Naive thymus-derived CD8-positive, alpha-beta T cell (primary cell): ENCODE measurements at regions not wholly inside any gene's neighbourhood (a gene's known extent, or its start where the extent isn't known, plus 50 kb on each side); places are given as distances from the start of the nearest gene placed in this dataset.
"Not testable (repeated sequence)": the region's sequence is repeated elsewhere in the genome, so short reads cannot be mapped to it uniquely, and the experiment has no call there.

Experiments used
- ATAC-seq, 2 donors: fragments of 150-1000 bp; cut with Tn5 transposase in 1 of 2; sonication (Bioruptor Pico), chemical (Tn5 transposase) in 1 of 2; 1 replicate in 1 of 2; 2 replicates in 1 of 2; pipeline ENCODE4 v1.10.0; 2021; ENCODE audit warnings: mild to moderate bottlenecking in 2 of 2, moderate library complexity in 2 of 2
- POLR2A ChIA-PET: fragments of 350-600 bp; sonication (Branson Sonifier 250); formaldehyde crosslinking; loops from one replicate; lab custom pipeline; 2021; ENCODE audit warnings: antibody characterized with exemption; lab: Charles Lee
- DNase-seq, 10 donors: peaks; one replicate each; pipeline versions ENCODE4 v3.0.0 to v3.0.0-alpha.2; 2020 to 2022
- H3K27ac Mint-ChIP-seq, 10 donors: one replicate each; pipeline ENCODE4 v1.8.0; 2020 to 2022; ENCODE audit warnings: mild to moderate bottlenecking in 10 of 10, mixed read lengths in 10 of 10, moderate library complexity in 4 of 10, inconsistent platforms in 1 of 10
- H3K27me3 Mint-ChIP-seq, 5 donors: one replicate each; pipeline ENCODE4 v1.8.0; 2021 to 2022; ENCODE audit warnings: mixed read lengths in 5 of 5
- H3K36me3 Mint-ChIP-seq, 3 donors: one replicate each; pipeline ENCODE4 v1.8.0; 2020 to 2022; ENCODE audit warnings: mixed read lengths in 3 of 3, mild to moderate bottlenecking in 2 of 3, inconsistent platforms in 1 of 3
- H3K4me1 Mint-ChIP-seq, 4 donors: one replicate each; pipeline ENCODE4 v1.8.0; 2021 to 2022; ENCODE audit warnings: mixed read lengths in 4 of 4
- H3K4me3 Mint-ChIP-seq, 10 donors: one replicate each; pipeline ENCODE4 v1.8.0; 2020 to 2022; ENCODE audit warnings: mild to moderate bottlenecking in 10 of 10, mixed read lengths in 10 of 10, moderate library complexity in 6 of 10, inconsistent platforms in 1 of 10
- H3K9me3 Mint-ChIP-seq, 9 donors: one replicate each; pipeline ENCODE4 v1.8.0; 2020 to 2022; ENCODE audit warnings: mixed read lengths in 9 of 9, mild to moderate bottlenecking in 3 of 9, inconsistent platforms in 1 of 9, moderate library complexity in 1 of 9

DNA sequence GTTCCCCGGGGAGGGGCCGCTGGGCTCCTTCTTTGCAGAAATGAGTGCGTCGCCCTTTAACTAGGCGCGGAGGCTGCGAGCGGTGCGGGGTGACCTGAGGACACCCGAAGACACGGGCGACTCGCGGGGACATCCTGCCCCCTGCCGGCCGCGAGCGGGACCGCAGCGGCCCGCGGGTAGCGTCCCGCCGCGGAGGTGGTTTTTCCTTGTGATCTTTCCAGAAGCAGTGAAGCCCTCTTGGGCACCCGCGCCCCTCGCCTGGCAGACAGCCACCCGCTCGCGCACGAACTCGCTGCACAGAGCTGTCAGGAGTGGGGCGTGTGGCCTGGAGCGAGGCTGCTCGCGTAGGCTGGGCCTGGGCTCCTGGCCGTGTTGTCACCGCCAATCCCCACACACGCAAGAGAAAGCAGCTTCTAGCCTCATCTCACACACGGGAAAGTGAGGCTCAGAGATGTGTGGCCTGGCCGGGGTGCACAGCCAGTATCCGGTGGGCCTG lies 67.2 kb downstream of the DIO3 start:
- peak overlapping the region in 6 of 10 donors; percentile 15 to 63 (median 28) for H3K4me3 Mint-ChIP-seq
- peaks cover 6 to 12% (median 6%) of the 10 kb centered on the region in 4 donors for H3K4me1 Mint-ChIP-seq
- DNase-seq (peak; percentile 64 to 82 (median 76)), ATAC-seq (peak; percentile 97)
- POLR2A ChIA-PET, result no interaction called here
- H3K36me3 Mint-ChIP-seq, result no peaks in the 10 kb centered on the region
- H3K9me3 Mint-ChIP-seq, result no peaks in the 10 kb centered on the region
- peaks cover 0 to 26% (median 4%) of the 10 kb centered on the region in 5 donors for H3K27me3 Mint-ChIP-seq
- no peak overlapping the region for H3K27ac Mint-ChIP-seq

DNA sequence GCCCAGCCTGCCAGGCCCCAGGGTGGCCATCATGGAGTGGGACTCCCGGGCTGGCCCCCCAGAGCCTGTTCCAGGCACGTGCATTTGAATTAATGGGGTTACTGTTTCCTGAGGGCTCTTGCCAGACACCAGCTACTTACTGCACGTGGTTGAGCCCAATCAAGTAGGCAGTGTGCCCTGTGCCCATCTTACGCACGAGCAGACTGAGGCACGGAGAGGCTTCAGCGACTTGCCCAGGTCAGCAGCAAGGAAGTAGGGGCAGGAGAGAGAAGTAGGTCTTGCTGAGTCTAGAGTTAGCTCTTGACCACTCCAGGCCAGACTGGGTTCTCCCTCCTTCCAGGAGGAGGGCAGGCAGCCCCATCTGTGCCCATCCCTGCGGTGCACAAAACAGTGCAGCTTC lies 67.7 kb downstream of the DIO3 start:
- peak in 1 of 2 donors; percentile 15 for ATAC-seq
- no peak overlapping the region for H3K27ac Mint-ChIP-seq
- H3K4me1 Mint-ChIP-seq, result peaks cover 5 to 15% (median 6%) of the 10 kb centered on the region in 4 donors
- no peak overlapping the region for H3K4me3 Mint-ChIP-seq
- DNase-seq, result no peak
- H3K9me3 Mint-ChIP-seq, result no peaks in the 10 kb centered on the region
- H3K36me3 Mint-ChIP-seq, result no peaks in the 10 kb centered on the region
- POLR2A ChIA-PET, result no interaction called here
- peaks cover 0 to 29% (median 4%) of the 10 kb centered on the region in 5 donors for H3K27me3 Mint-ChIP-seq

DNA sequence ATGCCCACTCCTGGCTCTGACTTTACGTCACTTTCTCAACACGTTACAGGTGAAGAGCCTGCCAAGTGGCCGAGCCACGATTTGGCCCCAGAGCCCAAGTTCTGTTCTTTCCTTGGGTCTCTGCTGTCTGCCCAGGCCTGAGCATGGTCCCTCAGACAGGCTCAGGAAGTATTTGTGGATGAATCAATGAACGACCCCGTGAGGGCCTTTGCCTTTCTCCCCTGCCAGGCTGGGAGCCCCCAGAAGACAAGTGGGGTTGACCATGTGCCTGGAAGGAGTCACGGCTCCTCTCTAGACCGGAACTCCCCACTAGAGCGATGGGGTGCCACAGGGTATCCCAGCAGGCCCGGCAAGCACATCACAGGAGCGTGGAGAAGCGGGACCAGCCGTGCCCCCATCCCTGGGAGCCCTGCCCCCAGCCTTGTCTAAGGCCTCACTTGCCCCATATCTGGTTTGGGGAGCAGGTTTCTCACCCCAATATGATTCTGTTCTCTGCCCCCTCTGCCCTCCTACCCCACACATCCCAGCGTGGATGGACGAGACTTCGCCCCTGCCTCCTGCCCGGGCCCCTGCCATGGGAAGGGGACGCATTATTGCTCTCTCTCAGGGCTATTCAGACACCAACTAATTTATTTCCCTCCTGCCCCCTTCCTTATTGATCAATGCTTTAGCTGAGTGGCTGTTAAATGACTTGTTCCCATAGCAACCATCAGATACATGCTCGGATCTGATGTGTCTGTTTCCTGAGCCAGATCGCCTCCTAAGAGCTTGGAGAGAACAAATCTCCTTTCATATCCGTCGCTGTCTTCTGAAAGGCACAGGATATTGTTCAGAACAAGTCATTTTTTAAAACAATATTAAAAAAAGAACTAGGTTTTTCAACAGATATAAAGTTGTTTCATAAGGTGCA lies 69.0 kb downstream of the DIO3 start:
- no peak overlapping the region for H3K4me3 Mint-ChIP-seq
- DNase-seq (no peak), ATAC-seq (no peak)
- no peaks in the 10 kb centered on the region for H3K36me3 Mint-ChIP-seq
- peaks cover 6 to 21% (median 8%) of the 10 kb centered on the region in 4 donors for H3K4me1 Mint-ChIP-seq
- POLR2A ChIA-PET, result interaction anchor here (0.6 kb wide), 1 partner anchor 968 kb away, joined by 3 read pairs; no protein-coding TSS in a partner anchor
- H3K9me3 Mint-ChIP-seq, result no peaks in the 10 kb centered on the region
- H3K27ac Mint-ChIP-seq, result no peak overlapping the region
- peaks cover 0 to 37% (median 8%) of the 10 kb centered on the region in 5 donors for H3K27me3 Mint-ChIP-seq

DNA sequence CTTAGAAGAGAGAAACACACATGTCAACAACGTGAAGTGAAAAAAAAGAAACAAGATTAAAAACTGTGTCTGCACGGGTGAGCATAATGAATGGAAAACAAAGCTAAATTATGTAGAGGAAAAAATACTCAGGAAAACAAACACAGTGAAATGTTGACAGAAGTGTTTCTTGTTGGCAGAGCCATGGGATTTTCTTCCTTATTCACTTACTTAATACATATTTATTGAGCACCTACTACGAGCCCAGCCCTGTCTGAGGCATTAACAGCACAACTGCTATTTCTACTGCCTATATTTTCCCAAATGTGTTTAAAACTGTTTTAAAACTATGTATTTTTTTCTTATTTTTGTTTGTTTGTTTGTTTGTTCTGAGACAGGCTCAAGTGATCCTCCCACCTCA lies 69.9 kb downstream of the DIO3 start:
- POLR2A ChIA-PET, result no interaction called here
- Mint-ChIP-seq H3K4me1 (peaks cover 6 to 21% (median 8%) of the 10 kb centered on the region in 4 donors), H3K4me3 (no peak overlapping the region), H3K27me3 (peaks cover 0 to 41% (median 13%) of the 10 kb centered on the region in 5 donors), H3K9me3 (no peaks in the 10 kb centered on the region), H3K27ac (no peak overlapping the region), H3K36me3 (no peaks in the 10 kb centered on the region)
- ATAC-seq (no peak), DNase-seq (no peak)

DNA sequence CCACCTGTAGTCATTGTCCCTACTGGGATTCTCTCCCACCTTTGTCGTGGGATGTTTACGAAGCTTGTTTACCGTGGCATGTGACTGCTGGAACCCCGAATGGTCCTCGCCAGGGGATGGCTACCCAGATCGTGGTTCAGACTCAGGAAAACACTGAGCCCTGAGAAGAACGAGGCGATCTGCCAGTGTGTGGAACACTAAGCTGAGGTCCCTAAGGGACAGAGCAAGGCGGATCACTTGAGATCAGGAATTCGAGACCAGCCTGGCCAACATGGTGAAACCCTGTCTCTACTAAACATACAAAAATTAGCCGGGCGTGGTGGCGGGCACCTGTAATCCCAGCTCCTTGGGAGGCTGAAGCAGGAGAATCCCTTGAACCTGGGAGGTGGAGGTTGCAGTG lies 70.7 kb downstream of the DIO3 start:
- POLR2A ChIA-PET, DNase-seq, H3K9me3 Mint-ChIP-seq, ATAC-seq, H3K36me3 Mint-ChIP-seq, H3K27ac Mint-ChIP-seq, H3K4me3 Mint-ChIP-seq: not testable (repeated sequence)
- Mint-ChIP-seq H3K27me3 (peaks cover 5 to 49% (median 18%) of the 10 kb centered on the region in 5 donors), H3K4me1 (peaks cover 6 to 21% (median 8%) of the 10 kb centered on the region in 4 donors)

DNA sequence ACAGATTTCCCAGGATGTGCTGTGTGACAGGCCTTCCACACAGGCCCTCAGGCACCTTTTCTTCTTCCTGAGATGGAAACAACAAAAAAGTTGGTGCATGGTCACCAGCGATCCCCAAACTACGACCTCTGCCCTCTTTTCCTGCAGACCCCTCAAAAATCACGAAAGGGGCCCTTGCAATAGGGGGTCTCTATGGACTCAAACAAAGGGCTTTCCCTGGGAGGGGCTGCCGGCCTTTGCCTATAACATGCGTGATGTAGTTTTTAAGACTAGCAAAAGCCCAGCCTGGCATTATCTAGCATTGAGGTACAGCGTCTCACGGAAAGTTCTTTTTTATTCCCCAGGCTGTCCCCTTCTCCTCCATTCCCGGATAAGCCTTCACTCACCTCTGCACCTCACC lies 71.2 kb downstream of the DIO3 start:
- Mint-ChIP-seq H3K9me3 (no peaks in the 10 kb centered on the region), H3K27ac (no peak overlapping the region), H3K27me3 (peaks cover 7 to 53% (median 21%) of the 10 kb centered on the region in 5 donors), H3K4me1 (peaks cover 6 to 21% (median 8%) of the 10 kb centered on the region in 4 donors), H3K36me3 (no peaks in the 10 kb centered on the region), H3K4me3 (no peak overlapping the region)
- ATAC-seq, result no peak
- POLR2A ChIA-PET, result no interaction called here
- DNase-seq, result no peak

DNA sequence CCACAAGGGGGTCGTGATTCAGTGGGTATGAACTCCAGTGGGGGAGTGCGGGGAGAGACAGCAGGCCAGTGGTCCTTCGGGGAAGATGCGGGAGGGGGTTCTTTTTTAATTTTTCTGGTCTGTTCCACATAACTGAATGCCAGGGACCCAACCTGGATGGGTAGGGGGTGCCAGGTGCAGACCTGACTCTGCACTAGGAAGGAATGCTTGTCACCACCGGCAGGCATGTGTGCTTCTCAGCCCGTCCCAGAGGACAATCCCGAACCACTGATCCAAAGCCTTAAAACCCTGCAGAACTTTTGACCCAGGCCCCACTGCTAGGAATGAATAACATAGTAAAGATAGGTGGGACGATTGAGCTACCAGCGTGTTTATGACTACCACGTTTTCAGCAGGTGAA lies 72.0 kb downstream of the DIO3 start:
- Mint-ChIP-seq H3K27ac (no peak overlapping the region), H3K4me3 (no peak overlapping the region), H3K36me3 (no peaks in the 10 kb centered on the region), H3K9me3 (no peaks in the 10 kb centered on the region), H3K4me1 (peaks cover 1 to 14% (median 5%) of the 10 kb centered on the region in 4 donors), H3K27me3 (peaks cover 7 to 46% (median 19%) of the 10 kb centered on the region in 5 donors)
- POLR2A ChIA-PET, result no interaction called here
- ATAC-seq, result no peak
- no peak for DNase-seq

DNA sequence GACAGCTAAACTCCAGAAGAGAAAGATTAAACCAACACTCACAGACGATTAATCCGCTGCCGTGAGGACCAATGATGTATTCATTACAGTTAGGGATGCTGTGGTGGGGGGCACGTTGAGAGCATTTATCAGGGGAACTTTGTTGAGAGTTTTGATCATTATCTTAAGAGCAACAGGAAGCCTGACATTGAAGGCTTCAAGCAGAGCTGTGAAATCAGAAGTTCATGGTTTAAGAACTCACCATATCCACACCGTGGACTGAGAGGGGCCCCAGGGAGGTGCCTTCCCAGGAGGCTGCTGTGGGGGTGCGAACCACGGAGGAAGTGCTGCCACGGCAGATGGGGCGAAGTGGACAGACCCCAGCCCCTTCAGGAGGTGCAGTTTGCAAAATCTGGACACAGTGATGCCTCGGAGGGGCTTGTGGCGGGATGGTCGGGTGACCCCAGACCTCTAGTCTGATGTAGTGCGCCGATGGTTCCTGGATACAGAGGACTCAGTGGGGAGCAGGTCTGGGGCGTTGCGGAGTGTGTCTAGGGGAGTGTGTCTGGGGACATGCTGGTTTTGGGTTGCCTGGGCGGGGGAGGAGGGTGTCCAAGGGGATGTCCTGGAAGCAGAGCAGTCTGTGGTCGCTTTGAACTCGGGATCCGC lies 73.0 kb downstream of the DIO3 start:
- H3K36me3 Mint-ChIP-seq, result no peaks in the 10 kb centered on the region
- H3K4me1 Mint-ChIP-seq, result peaks cover 0 to 9% (median 3%) of the 10 kb centered on the region in 4 donors
- H3K9me3 Mint-ChIP-seq, result no peaks in the 10 kb centered on the region
- ATAC-seq (no peak), DNase-seq (no peak)
- H3K27me3 Mint-ChIP-seq, result peaks cover 9 to 45% (median 22%) of the 10 kb centered on the region in 5 donors
- POLR2A ChIA-PET, result no interaction called here
- H3K4me3 Mint-ChIP-seq, result no peak overlapping the region
- H3K27ac Mint-ChIP-seq, result no peak overlapping the region

DNA sequence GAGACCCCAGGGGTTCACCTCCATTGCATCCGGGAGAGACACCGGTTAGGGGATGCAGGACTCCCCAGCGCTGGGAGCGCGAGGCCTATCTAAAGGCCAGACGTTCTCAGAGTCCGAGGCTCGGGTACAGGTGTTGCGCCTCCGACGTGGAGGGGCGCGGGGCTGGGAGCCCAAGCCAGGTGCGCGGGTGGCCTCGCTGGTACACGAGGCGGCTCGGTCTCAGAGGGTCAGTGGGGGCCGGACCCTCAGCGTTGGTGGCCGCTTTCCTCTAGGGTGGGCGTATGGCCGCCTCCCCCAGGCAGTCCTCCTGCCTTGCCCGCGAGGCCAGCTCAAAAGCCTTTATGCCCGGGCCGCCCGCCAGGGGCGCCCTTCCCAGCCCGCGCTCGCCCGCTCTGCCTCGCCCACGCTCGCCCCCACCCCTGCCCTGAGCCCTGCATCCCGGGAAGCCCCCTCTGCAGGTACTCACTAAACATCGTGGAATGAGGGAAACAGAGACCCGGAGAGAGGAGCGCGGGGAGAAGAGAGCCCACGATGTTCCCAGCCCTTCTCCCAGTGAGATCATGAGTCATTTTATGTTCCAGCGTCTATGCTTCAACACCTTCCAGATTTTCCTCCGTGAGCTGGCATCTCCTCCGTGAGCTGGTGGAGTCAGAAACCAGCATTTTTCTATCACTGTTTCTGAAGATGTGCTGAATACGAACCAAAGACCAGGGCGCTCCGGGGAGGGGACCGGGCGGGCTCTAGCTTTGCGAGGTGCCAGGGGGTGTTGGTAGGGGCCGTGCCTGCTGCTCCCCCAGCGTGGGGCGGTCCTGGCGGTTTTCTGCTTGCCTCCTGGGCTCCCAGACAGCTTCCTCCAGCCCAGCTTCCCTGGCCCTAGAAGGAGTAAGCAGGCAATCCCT lies 73.8 kb downstream of the DIO3 start:
- ATAC-seq (no peak), DNase-seq (no peak)
- Mint-ChIP-seq H3K4me3 (no peak overlapping the region), H3K27me3 (peaks cover 9 to 45% (median 22%) of the 10 kb centered on the region in 5 donors), H3K4me1 (peaks cover 0 to 9% (median 3%) of the 10 kb centered on the region in 4 donors), H3K36me3 (no peaks in the 10 kb centered on the region), H3K9me3 (no peaks in the 10 kb centered on the region), H3K27ac (no peak overlapping the region)
- POLR2A ChIA-PET, result interaction anchor here (0.5 kb wide), 1 partner anchor 10 kb away, joined by 4 read pairs; no protein-coding TSS in a partner anchor

DNA sequence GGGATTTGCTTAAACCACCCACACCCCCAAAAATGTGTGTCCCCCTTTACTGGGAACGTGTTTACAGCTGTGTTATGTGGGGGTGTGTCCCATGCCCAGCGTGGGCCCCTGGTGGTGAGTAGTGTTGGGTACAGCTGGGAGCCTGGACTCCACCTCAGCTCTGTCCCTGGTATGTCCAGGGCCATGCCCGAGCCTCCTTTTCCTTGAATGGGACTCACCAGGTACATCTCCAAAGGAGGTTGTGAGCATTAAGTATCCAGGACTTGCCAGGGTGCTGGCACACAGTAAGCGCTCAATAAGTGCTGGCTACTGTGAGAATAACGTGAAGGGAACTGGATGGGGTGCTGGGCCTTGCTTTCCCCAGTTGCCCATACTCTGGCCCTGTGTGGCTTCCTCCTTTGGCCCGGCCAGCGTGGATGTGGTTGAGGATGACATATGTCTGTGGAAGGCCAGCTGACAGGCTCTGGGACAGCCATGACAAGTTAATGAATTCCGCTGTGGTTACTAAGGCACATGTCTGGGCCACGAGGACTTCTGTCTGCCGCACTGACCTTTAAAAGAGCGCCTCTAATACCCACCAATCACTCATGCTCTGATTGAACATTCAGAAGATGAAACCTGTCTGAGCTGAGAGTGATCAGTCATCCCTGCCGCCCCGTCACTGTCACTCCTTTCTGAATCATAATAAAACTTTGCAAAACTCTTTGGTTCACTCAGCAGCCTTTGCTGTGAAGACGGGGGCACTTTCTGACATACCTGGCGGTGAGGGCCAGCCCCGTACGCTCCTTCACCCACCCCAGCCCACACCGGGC lies 74.7 kb downstream of the DIO3 start:
- H3K27ac Mint-ChIP-seq, result peak overlapping the region in 1 of 10 donors; percentile 35
- peaks cover 10 to 53% (median 22%) of the 10 kb centered on the region in 5 donors for H3K27me3 Mint-ChIP-seq
- POLR2A ChIA-PET, result interaction anchor here (0.5 kb wide), 1 partner anchor 11 kb away, joined by 4 read pairs; no protein-coding TSS in a partner anchor
- no peaks in the 10 kb centered on the region for H3K36me3 Mint-ChIP-seq
- no peaks in the 10 kb centered on the region for H3K9me3 Mint-ChIP-seq
- peaks cover 0 to 9% (median 3%) of the 10 kb centered on the region in 4 donors for H3K4me1 Mint-ChIP-seq
- DNase-seq (no peak), ATAC-seq (no peak)
- no peak overlapping the region for H3K4me3 Mint-ChIP-seq

DNA sequence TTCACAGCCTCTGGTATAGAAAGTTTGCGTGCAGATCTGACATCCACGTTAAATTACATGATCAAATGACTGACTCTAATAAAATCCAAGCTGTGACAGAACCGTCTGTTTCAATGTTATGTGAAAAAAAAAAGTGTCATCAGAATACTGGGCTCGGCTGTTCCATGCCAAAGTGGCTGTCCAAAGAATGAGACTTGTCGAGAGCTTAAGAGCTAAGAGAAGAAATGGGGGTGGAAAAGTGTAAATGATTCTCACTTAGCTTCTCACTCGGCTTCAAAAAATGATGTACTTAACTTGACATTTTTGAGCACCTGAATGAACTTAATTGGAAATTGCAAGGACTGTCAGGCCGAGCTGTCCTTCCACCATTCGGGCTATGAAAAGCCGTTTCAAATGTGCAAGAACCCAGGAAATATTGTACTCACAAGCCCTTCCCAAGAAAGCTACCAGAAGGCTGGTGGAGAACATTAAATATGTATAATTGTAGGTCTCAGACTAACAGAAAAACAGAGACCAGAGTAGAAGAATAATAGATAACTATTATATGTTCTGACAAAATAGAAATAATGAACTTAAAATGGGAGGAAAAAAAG lies 78.0 kb downstream of the DIO3 start:
- peaks cover 0 to 2% (median 0%) of the 10 kb centered on the region in 4 donors for H3K4me1 Mint-ChIP-seq
- POLR2A ChIA-PET, result no interaction called here
- no peak overlapping the region for H3K4me3 Mint-ChIP-seq
- H3K27me3 Mint-ChIP-seq, result peaks cover 20 to 57% (median 27%) of the 10 kb centered on the region in 5 donors
- peaks cover 0 to 10% (median 0%) of the 10 kb centered on the region in 9 donors for H3K9me3 Mint-ChIP-seq
- DNase-seq (no peak), ATAC-seq (no peak)
- H3K27ac Mint-ChIP-seq, result no peak overlapping the region
- H3K36me3 Mint-ChIP-seq, result no peaks in the 10 kb centered on the region
